NCI-H2081 treated with DMSO at 0.1 percent for 48 hours (cell line): ENCODE measurements at regions not wholly inside any gene's neighbourhood (a gene's known extent, or its start where the extent isn't known, plus 50 kb on each side); places are given as distances from the start of the nearest gene placed in this dataset.
A peak's percentile ranks its signal among the peaks of the same experiment; 100 is the strongest.
"Not testable (repeated sequence)": the region's sequence is repeated elsewhere in the genome, so short reads cannot be mapped to it uniquely, and the experiment has no call there.

Source experiments
- DNase-seq: peaks from one replicate; lab custom pipeline; 2025; lab: John Stamatoyannopoulos, UW

GRCh38 chr6:158920311-158920905, 79.6 kb downstream of the RSPH3 start:
- no peak for DNase-seq

- no peak for DNase-seq
Observed at GRCh38 chr6:158919865-158920264, 80.1 kb downstream of the RSPH3 start.

GRCh38 chr6:158916617-158917016, 83.4 kb downstream of the RSPH3 start:
- no peak for DNase-seq

- no peak for DNase-seq
Observed at GRCh38 chr6:158914923-158915322, 85.1 kb downstream of the RSPH3 start.

- no peak for DNase-seq
Observed at GRCh38 chr6:158913580-158913979, 86.4 kb downstream of the RSPH3 start.

GRCh38 chr6:158912655-158913054, 87.3 kb downstream of the RSPH3 start:
- no peak for DNase-seq

- peak; percentile 31 for DNase-seq
Observed at GRCh38 chr6:158911746-158912480, 88.1 kb downstream of the RSPH3 start.

GRCh38 chr6:158910484-158911440, 89.2 kb downstream of the RSPH3 start:
- DNase-seq: no peak

- no peak for DNase-seq
Observed at GRCh38 chr6:158909938-158910337, 90.1 kb downstream of the RSPH3 start.

GRCh38 chr6:158908606-158909005, 89.4 kb upstream of the EZR start:
- no peak for DNase-seq

- no peak for DNase-seq
Observed at GRCh38 chr6:158907931-158908330, 88.8 kb upstream of the EZR start.

GRCh38 chr6:158906926-158907325, 87.8 kb upstream of the EZR start:
- DNase-seq: no peak

GRCh38 chr6:158905277-158905676, 86.1 kb upstream of the EZR start:
- no peak for DNase-seq

- no peak for DNase-seq
Observed at GRCh38 chr6:158903801-158904200, 84.6 kb upstream of the EZR start.

GRCh38 chr6:158900663-158901312, 81.6 kb upstream of the EZR start:
- no peak for DNase-seq

- no peak for DNase-seq
Observed at GRCh38 chr6:158897236-158897635, 78.1 kb upstream of the EZR start.

GRCh38 chr6:158895661-158896060, 76.5 kb upstream of the EZR start:
- DNase-seq: no peak

GRCh38 chr6:158894193-158894592, 75.0 kb upstream of the EZR start:
- no peak for DNase-seq

- no peak for DNase-seq
Observed at GRCh38 chr6:158892266-158892665, 73.1 kb upstream of the EZR start.

- DNase-seq: not testable (repeated sequence)
Observed at GRCh38 chr6:158891560-158891959, 72.4 kb upstream of the EZR start.

- not testable (repeated sequence) for DNase-seq
Observed at GRCh38 chr6:158888171-158888570, 69.0 kb upstream of the EZR start.

- not testable (repeated sequence) for DNase-seq
Observed at GRCh38 chr6:158886346-158886977, 67.3 kb upstream of the EZR start.
